GM12878 (cell line): ENCODE measurements at regions not wholly inside any gene's neighbourhood (a gene's known extent, or its start where the extent isn't known, plus 50 kb on each side); places are given as distances from the start of the nearest gene placed in this dataset.

Experiments
- BCL3 ChIP-seq: IDR thresholded peaks from 2 replicates; pipeline ENCODE4 v1.6.1; 2011; ENCODE audit warnings: borderline replicate concordance, low read depth, mild to moderate bottlenecking, moderate library complexity, low read length; ENCODE audit not compliant: insufficient read depth, poor library complexity, severe bottlenecking
- FOXK2 ChIP-seq: fragments of 450-650 bp; IDR thresholded peaks from 2 replicates; pipeline ENCODE4 v1.6.1; 2017; ENCODE audit warnings: mild to moderate bottlenecking, moderate library complexity
- JUND ChIP-seq: IDR thresholded peaks from 2 replicates; pipeline ENCODE4 v1.6.1; 2012; ENCODE audit warnings: low read depth, mild to moderate bottlenecking, low read length, improper control_type of control experiment, moderate library complexity
- MTA3 ChIP-seq: IDR thresholded peaks from 2 replicates; pipeline ENCODE4 v1.6.1; 2012; ENCODE audit warnings: low read length, inconsistent platforms, borderline replicate concordance
- MYB ChIP-seq: fragments of 150-350 bp; IDR thresholded peaks from 2 replicates; pipeline ENCODE4 v1.6.1; 2014; ENCODE audit warnings: mild to moderate bottlenecking, low read depth, low read length, borderline replicate concordance
- POLR2AphosphoS2 ChIP-seq: IDR thresholded peaks from 2 replicates; pipeline ENCODE4 v1.6.1; 2011; ENCODE audit warnings: low read depth, mild to moderate bottlenecking, low read length, improper control_type of control experiment, moderate library complexity
- SMARCA5 ChIP-seq: fragments of 450-650 bp; IDR thresholded peaks from 2 replicates; pipeline ENCODE4 v1.6.1; 2017; ENCODE audit warnings: mild to moderate bottlenecking
- TF ChIP-seq, protein P1 (sequence below): fragments of 450-650 bp; IDR thresholded peaks from 2 replicates; pipeline ENCODE4 v1.6.1; 2017; ENCODE audit warnings: mild to moderate bottlenecking, moderate library complexity
- TF ChIP-seq, protein P2 (sequence below): fragments of 450-650 bp; IDR thresholded peaks from 2 replicates; pipeline ENCODE4 v1.6.1; 2017; ENCODE audit warnings: mild to moderate bottlenecking, moderate library complexity

- TF ChIP-seq, protein P1, sequence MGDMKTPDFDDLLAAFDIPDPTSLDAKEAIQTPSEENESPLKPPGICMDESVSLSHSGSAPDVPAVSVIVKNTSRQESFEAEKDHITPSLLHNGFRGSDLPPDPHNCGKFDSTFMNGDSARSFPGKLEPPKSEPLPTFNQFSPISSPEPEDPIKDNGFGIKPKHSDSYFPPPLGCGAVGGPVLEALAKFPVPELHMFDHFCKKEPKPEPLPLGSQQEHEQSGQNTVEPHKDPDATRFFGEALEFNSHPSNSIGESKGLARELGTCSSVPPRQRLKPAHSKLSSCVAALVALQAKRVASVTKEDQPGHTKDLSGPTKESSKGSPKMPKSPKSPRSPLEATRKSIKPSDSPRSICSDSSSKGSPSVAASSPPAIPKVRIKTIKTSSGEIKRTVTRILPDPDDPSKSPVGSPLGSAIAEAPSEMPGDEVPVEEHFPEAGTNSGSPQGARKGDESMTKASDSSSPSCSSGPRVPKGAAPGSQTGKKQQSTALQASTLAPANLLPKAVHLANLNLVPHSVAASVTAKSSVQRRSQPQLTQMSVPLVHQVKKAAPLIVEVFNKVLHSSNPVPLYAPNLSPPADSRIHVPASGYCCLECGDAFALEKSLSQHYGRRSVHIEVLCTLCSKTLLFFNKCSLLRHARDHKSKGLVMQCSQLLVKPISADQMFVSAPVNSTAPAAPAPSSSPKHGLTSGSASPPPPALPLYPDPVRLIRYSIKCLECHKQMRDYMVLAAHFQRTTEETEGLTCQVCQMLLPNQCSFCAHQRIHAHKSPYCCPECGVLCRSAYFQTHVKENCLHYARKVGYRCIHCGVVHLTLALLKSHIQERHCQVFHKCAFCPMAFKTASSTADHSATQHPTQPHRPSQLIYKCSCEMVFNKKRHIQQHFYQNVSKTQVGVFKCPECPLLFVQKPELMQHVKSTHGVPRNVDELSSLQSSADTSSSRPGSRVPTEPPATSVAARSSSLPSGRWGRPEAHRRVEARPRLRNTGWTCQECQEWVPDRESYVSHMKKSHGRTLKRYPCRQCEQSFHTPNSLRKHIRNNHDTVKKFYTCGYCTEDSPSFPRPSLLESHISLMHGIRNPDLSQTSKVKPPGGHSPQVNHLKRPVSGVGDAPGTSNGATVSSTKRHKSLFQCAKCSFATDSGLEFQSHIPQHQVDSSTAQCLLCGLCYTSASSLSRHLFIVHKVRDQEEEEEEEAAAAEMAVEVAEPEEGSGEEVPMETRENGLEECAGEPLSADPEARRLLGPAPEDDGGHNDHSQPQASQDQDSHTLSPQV, result no peak
- TF ChIP-seq POLR2AphosphoS2, result no peak
- no peak for TF ChIP-seq MTA3
- no peak for TF ChIP-seq JUND
- no peak for TF ChIP-seq MYB
- TF ChIP-seq, protein P2, sequence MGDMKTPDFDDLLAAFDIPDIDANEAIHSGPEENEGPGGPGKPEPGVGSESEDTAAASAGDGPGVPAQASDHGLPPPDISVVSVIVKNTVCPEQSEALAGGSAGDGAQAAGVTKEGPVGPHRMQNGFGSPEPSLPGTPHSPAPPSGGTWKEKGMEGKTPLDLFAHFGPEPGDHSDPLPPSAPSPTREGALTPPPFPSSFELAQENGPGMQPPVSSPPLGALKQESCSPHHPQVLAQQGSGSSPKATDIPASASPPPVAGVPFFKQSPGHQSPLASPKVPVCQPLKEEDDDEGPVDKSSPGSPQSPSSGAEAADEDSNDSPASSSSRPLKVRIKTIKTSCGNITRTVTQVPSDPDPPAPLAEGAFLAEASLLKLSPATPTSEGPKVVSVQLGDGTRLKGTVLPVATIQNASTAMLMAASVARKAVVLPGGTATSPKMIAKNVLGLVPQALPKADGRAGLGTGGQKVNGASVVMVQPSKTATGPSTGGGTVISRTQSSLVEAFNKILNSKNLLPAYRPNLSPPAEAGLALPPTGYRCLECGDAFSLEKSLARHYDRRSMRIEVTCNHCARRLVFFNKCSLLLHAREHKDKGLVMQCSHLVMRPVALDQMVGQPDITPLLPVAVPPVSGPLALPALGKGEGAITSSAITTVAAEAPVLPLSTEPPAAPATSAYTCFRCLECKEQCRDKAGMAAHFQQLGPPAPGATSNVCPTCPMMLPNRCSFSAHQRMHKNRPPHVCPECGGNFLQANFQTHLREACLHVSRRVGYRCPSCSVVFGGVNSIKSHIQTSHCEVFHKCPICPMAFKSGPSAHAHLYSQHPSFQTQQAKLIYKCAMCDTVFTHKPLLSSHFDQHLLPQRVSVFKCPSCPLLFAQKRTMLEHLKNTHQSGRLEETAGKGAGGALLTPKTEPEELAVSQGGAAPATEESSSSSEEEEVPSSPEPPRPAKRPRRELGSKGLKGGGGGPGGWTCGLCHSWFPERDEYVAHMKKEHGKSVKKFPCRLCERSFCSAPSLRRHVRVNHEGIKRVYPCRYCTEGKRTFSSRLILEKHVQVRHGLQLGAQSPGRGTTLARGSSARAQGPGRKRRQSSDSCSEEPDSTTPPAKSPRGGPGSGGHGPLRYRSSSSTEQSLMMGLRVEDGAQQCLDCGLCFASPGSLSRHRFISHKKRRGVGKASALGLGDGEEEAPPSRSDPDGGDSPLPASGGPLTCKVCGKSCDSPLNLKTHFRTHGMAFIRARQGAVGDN, result no peak
- no peak for TF ChIP-seq BCL3
- TF ChIP-seq FOXK2, result no peak
- no peak for TF ChIP-seq SMARCA5
Measured at GRCh38 chr3:124230432-124230831, 238.5 kb upstream of the ROPN1 start (continued).
